ENCODE measurements at regions not wholly inside any gene's neighbourhood (a gene's known extent, or its start where the extent isn't known, plus 50 kb on each side); places are given as distances from the start of the nearest gene placed in this dataset.

GRCh38 chr14:29037411-29037810 is 270.8 kb downstream of the FOXG1 start:
- peak; percentile 71 for DNase-seq (ENCODE audit: low read depth)

GRCh38 chr14:29039171-29039570 is 272.6 kb downstream of the FOXG1 start:
- DNase-seq (ENCODE audit: low read depth), result peak; percentile 59

- DNase-seq (ENCODE audit: low read depth), result peak; percentile 15
Measured at GRCh38 chr14:29042551-29042950, 276.0 kb downstream of the FOXG1 start.

- DNase-seq (ENCODE audit: low read depth), result no peak
Measured at GRCh38 chr14:29043737-29044136, 277.1 kb downstream of the FOXG1 start.

- DNase-seq (ENCODE audit: low read depth), result no peak
Measured at GRCh38 chr14:29045237-29045636, 278.6 kb downstream of the FOXG1 start.

GRCh38 chr14:29054119-29054518 is 287.5 kb downstream of the FOXG1 start:
- DNase-seq (ENCODE audit: low read depth), result peak; percentile 21

GRCh38 chr14:29056041-29056566 is 289.5 kb downstream of the FOXG1 start:
- DNase-seq (ENCODE audit: low read depth), result no peak

- DNase-seq (ENCODE audit: low read depth), result no peak
Measured at GRCh38 chr14:29061702-29062101, 295.1 kb downstream of the FOXG1 start.

- no peak for DNase-seq (ENCODE audit: low read depth)
Measured at GRCh38 chr14:29062466-29062865, 295.9 kb downstream of the FOXG1 start.

GRCh38 chr14:29062976-29063375 is 296.4 kb downstream of the FOXG1 start:
- no peak for DNase-seq (ENCODE audit: low read depth)

- no peak for DNase-seq (ENCODE audit: low read depth)
Measured at GRCh38 chr14:29064305-29064900, 297.8 kb downstream of the FOXG1 start.

GRCh38 chr14:29069228-29069627 is 302.6 kb downstream of the FOXG1 start:
- DNase-seq (ENCODE audit: low read depth), result no peak

- DNase-seq (ENCODE audit: low read depth), result no peak
Measured at GRCh38 chr14:29075761-29076160, 309.2 kb downstream of the FOXG1 start.

GRCh38 chr14:29077916-29078315 is 311.3 kb downstream of the FOXG1 start:
- DNase-seq (ENCODE audit: low read depth), result no peak

- peak; percentile 1 for DNase-seq (ENCODE audit: low read depth)
Measured at GRCh38 chr14:29078810-29079522, 312.4 kb downstream of the FOXG1 start.

GRCh38 chr14:29085546-29085945 is 319.0 kb downstream of the FOXG1 start:
- peak; percentile 40 for DNase-seq (ENCODE audit: low read depth)

- no peak for DNase-seq (ENCODE audit: low read depth)
Measured at GRCh38 chr14:29089849-29090248, 323.3 kb downstream of the FOXG1 start.

GRCh38 chr14:29092121-29092520 is 325.5 kb downstream of the FOXG1 start:
- no peak for DNase-seq (ENCODE audit: low read depth)

- no peak for DNase-seq (ENCODE audit: low read depth)
Measured at GRCh38 chr14:29097476-29097875, 330.9 kb downstream of the FOXG1 start.

- DNase-seq (ENCODE audit: low read depth), result no peak
Measured at GRCh38 chr14:29098656-29099055, 332.1 kb downstream of the FOXG1 start.

GRCh38 chr14:29102266-29102665 is 335.7 kb downstream of the FOXG1 start:
- DNase-seq (ENCODE audit: low read depth), result no peak

GRCh38 chr14:29102996-29103395 is 336.4 kb downstream of the FOXG1 start:
- no peak for DNase-seq (ENCODE audit: low read depth)

- no peak for DNase-seq (ENCODE audit: low read depth)
Measured at GRCh38 chr14:29108908-29109307, 342.3 kb downstream of the FOXG1 start.

GRCh38 chr14:29109589-29109988 is 343.0 kb downstream of the FOXG1 start:
- DNase-seq (ENCODE audit: low read depth), result no peak

All from iris pigment epithelial cell (primary cell).